HG02759 (cell line): ENCODE measurements at regions not wholly inside any gene's neighbourhood (a gene's known extent, or its start where the extent isn't known, plus 50 kb on each side); places are given as distances from the start of the nearest gene placed in this dataset.

Source experiments
- ATAC-seq: cut with Tn5 transposase; IDR thresholded peaks from one replicate; pipeline ENCODE4 v1.9.1; 2021; ENCODE audit warnings: mild to moderate bottlenecking, moderate library complexity; ENCODE audit not compliant: unreplicated experiment

DNA sequence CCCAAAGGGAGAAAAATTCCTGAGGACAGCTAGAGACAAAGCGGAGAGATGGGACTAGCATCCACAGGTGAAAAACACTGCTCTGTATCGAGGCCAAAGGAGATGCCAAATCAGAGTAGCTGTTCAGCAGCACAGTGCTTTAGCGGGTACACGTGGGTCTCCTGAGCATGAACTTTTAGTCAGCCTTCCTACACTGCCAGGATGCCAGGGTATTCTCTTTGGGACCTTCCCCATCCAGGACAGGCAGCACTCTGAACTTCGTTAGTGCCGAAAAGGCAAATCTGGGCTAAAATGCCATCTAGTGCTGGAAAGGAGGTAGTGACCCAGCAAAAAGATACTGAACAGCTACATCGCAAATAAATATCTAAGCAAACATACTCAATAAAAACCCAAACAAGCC lies 64.9 kb downstream of the C6orf58 start:
- peak; percentile 71 for ATAC-seq
